Calu3 (cell line): ENCODE measurements at regions not wholly inside any gene's neighbourhood (a gene's known extent, or its start where the extent isn't known, plus 50 kb on each side); places are given as distances from the start of the nearest gene placed in this dataset.

Source experiments
- BruUV-seq: library from RNA; stranded (reverse); fragments of 400-500 nt; replicated peaks from 2 replicates; lab custom pipeline; 2021; lab: Mats Ljungman, UMichigan
- CTCF ChIA-PET: fragments of 300-600 bp; sonication (Branson Sonifier 250); formaldehyde crosslinking; loops from one replicate; lab custom pipeline; 2022; ENCODE audit warnings: antibody characterized with exemption; lab: Charles Lee
- DNase-seq: peaks from one replicate; pipeline ENCODE4 v3.0.0; 2022
- H3K27ac Mint-ChIP-seq: one replicate; pipeline ENCODE4 v1.8.0; 2022; ENCODE audit warnings: mixed read lengths; ENCODE audit not compliant: unreplicated experiment
- H3K27me3 Mint-ChIP-seq: one replicate; pipeline ENCODE4 v1.8.0; 2022; ENCODE audit warnings: mixed read lengths; ENCODE audit not compliant: unreplicated experiment
- H3K36me3 Mint-ChIP-seq: one replicate; pipeline ENCODE4 v1.8.0; 2022; ENCODE audit warnings: mild to moderate bottlenecking, moderate library complexity, mixed read lengths; ENCODE audit not compliant: insufficient read depth, unreplicated experiment
- H3K4me1 Mint-ChIP-seq: one replicate; pipeline ENCODE4 v1.8.0; 2022; ENCODE audit warnings: mild to moderate bottlenecking, low read depth, mixed read lengths; ENCODE audit not compliant: unreplicated experiment
- H3K4me3 Mint-ChIP-seq: one replicate; pipeline ENCODE4 v1.8.0; 2022; ENCODE audit warnings: mild to moderate bottlenecking, low read depth, moderate library complexity, mixed read lengths; ENCODE audit not compliant: unreplicated experiment
- H3K9me3 Mint-ChIP-seq: one replicate; pipeline ENCODE4 v1.8.0; 2022; ENCODE audit warnings: low read depth, mixed read lengths; ENCODE audit not compliant: unreplicated experiment
- CTCF ChIP-seq: fragments of 200-600 bp; IDR thresholded peaks from one replicate; pipeline ENCODE4 v1.8.0; 2022; ENCODE audit warnings: antibody characterized with exemption; ENCODE audit not compliant: unreplicated experiment
- intact Hi-C: fragments of 100-400 bp; cut with micrococcal nuclease; formaldehyde crosslinking; loops from one replicate; pipeline ENCODE4 v1.10.0; 2022; ENCODE audit not compliant: unreplicated experiment

- H3K4me3 Mint-ChIP-seq = no peak overlapping the region
- H3K27ac Mint-ChIP-seq = no peak overlapping the region
- DNase-seq = no peak
- H3K9me3 Mint-ChIP-seq = peaks cover 2% of the 10 kb centered on the region
- no peaks in the 10 kb centered on the region for H3K27me3 Mint-ChIP-seq
- H3K4me1 Mint-ChIP-seq = no peaks in the 10 kb centered on the region
- intact Hi-C loops = no loop called here
- TF ChIP-seq CTCF = no peak
- H3K36me3 Mint-ChIP-seq = no peaks in the 10 kb centered on the region
- BruUV-seq = no TSS peak
- CTCF ChIA-PET = no interaction called here
These were observed 605.9 kb upstream of the DAB2 start for GRCh38 chr5:40030661-40031060.

- Mint-ChIP-seq H3K27me3 (no peaks in the 10 kb centered on the region), H3K9me3 (peaks cover 2% of the 10 kb centered on the region), H3K27ac (no peak overlapping the region), H3K4me1 (no peaks in the 10 kb centered on the region), H3K36me3 (no peaks in the 10 kb centered on the region), H3K4me3 (no peak overlapping the region)
- BruUV-seq = no TSS peak
- CTCF ChIA-PET = no interaction called here
- intact Hi-C loops = loop anchor here (10.0 kb wide), 1 partner anchor 655 kb away; no protein-coding TSS in a partner anchor
- TF ChIP-seq CTCF = no peak
- no peak for DNase-seq
These were observed 605.1 kb upstream of the DAB2 start for GRCh38 chr5:40029711-40030495.

GRCh38 chr5:40027400-40027799 is 602.6 kb upstream of the DAB2 start:
- intact Hi-C loops = loop anchor here (10.0 kb wide), 1 partner anchor 657 kb away; no protein-coding TSS in a partner anchor
- no peak for TF ChIP-seq CTCF
- Mint-ChIP-seq H3K27me3 (no peaks in the 10 kb centered on the region), H3K4me1 (no peaks in the 10 kb centered on the region), H3K27ac (no peak overlapping the region), H3K9me3 (no peaks in the 10 kb centered on the region), H3K36me3 (no peaks in the 10 kb centered on the region), H3K4me3 (no peak overlapping the region)
- CTCF ChIA-PET = no interaction called here
- DNase-seq = no peak
- no TSS peak for BruUV-seq

GRCh38 chr5:40025586-40025985 is 600.8 kb upstream of the DAB2 start:
- no peaks in the 10 kb centered on the region for H3K36me3 Mint-ChIP-seq
- H3K4me3 Mint-ChIP-seq = no peak overlapping the region
- DNase-seq = no peak
- no peak overlapping the region for H3K27ac Mint-ChIP-seq
- CTCF ChIA-PET = no interaction called here
- H3K4me1 Mint-ChIP-seq = no peaks in the 10 kb centered on the region
- BruUV-seq = no TSS peak
- H3K27me3 Mint-ChIP-seq = no peaks in the 10 kb centered on the region
- peaks cover 2% of the 10 kb centered on the region for H3K9me3 Mint-ChIP-seq
- TF ChIP-seq CTCF = no peak
- intact Hi-C loops = loop anchor here (10.0 kb wide), 1 partner anchor 659 kb away; no protein-coding TSS in a partner anchor
